NCI-H2029 (cell line): ENCODE measurements at regions not wholly inside any gene's neighbourhood (a gene's known extent, or its start where the extent isn't known, plus 50 kb on each side); places are given as distances from the start of the nearest gene placed in this dataset.

Experiments
- DNase-seq: peaks from one replicate; lab custom pipeline; 2025; lab: John Stamatoyannopoulos, UW

DNA sequence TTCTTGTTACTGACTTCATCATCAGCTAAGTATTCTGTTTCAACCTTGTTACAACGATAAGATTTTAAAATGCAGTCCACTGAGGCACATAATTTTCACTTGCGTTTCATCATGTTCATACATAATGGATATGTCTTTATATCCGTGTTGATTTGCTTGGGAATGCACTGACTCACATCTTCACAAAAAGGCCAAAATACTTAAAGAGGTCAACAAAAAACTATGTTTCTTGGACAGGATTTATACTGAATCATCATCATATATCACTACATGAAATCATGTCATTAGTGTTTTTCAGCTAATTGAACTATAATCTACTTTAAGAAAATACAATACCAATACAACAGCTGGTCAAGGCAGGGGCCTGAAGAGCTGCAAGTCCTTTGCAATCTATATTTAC is 324.5 kb upstream of the KLF6 start:
- DNase-seq = no peak

DNA sequence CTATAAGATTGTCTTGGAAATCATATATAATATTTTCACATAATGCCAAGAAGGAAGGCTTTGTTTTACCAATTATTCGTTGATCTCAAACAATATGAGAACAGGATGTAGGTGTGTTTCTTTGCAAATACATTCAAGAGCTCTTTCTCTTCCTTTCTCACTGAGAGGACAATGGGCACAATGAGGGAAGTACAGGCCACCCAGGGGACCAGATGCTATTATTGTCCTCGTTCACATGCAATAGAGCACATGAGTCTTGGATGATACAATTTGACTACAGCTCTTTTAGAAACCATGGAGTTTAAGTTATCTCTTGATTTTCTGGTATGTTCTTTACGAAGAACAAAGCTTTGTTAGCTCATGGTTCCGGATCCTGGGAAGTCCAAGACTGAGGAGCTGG is 323.7 kb upstream of the KLF6 start:
- no peak for DNase-seq

GRCh38 chr10:4107285-4107851 is 322.4 kb upstream of the KLF6 start:
- no peak for DNase-seq

- no peak for DNase-seq
Observed at GRCh38 chr10:4103603-4104002, 318.6 kb upstream of the KLF6 start.

DNA sequence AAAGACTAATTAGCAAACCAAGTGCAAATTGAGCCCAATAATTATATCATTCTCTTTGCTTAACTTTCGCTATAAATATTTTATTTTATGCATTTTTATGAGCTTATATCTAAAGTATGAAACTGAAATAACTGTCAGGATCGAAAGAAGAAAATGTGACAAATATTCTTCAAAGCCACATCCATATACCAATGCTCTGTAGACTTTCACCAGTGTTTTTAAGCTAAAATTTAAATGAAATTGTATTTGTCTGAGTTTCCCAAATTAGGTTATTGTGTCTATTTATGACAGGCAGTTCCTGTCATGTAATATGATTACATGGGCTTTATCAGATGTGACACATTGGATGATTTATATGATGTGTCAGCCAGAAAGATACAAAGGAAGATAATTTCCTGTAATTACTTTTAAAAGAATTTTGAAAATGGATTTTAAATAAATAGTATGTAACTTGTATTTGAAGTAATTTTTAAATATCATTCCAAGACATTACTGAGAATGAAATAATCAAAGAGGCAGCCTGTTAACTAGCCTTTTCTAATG is 317.9 kb upstream of the KLF6 start:
- no peak for DNase-seq

GRCh38 chr10:4101918-4102654 is 317.1 kb upstream of the KLF6 start:
- no peak for DNase-seq

DNA sequence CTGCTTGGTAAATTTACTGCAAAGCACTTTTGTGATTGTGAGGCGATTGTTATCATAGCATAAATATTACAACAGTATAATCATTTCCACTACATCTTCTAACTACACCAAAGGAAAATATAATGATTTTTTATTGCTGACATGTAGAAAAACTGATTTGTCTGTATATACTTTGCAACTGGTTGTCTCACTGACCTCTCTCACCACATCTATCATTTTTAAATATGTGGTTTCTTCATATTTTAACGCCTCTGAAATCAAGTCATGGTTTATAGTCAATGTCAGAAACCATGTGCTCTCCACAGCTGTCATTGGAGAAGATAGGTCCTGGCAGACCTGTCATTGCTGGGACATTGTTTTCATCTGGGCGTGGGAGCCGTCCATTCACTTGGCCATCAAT is 315.4 kb upstream of the KLF6 start:
- DNase-seq = no peak

- DNase-seq = no peak
Observed at GRCh38 chr10:4099202-4099601, 314.2 kb upstream of the KLF6 start.

GRCh38 chr10:4095166-4095917 is 310.3 kb upstream of the KLF6 start:
- DNase-seq = no peak

GRCh38 chr10:4094751-4095150 is 309.7 kb upstream of the KLF6 start:
- DNase-seq = no peak

- no peak for DNase-seq
Observed at GRCh38 chr10:4093438-4093837, 308.4 kb upstream of the KLF6 start.

DNA sequence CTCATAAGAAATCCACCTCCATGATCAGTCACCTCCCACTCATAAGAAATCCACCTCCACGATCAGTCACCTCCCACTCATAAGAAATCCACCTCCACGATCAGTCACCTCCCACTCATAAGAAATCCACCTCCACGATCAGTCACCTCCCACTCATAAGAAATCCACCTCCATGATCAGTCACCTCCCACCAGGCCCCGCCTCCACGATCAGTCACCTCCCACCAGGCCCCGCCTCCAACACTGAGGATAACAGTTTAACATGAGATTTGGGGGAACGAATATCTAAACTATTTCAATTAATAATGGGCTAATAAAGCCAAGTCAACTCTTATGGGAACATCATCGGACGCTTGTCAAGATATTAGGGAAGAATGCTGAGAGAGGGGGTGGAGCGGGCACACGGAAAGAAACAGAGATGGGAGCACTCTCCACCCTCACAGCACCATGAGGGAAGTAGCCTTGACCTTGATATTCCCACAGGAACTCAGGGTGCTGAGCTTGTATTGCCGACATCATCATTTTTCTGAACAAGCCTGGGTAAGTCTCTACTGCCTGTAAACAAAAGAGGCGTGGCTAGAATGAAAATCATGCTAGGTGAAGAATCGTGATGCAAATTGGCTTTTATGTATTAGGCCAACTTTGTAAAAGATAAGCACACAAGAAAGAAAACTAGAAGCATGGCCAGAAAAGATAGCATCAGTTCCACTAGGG is 303.5 kb upstream of the KLF6 start:
- no peak for DNase-seq

DNA sequence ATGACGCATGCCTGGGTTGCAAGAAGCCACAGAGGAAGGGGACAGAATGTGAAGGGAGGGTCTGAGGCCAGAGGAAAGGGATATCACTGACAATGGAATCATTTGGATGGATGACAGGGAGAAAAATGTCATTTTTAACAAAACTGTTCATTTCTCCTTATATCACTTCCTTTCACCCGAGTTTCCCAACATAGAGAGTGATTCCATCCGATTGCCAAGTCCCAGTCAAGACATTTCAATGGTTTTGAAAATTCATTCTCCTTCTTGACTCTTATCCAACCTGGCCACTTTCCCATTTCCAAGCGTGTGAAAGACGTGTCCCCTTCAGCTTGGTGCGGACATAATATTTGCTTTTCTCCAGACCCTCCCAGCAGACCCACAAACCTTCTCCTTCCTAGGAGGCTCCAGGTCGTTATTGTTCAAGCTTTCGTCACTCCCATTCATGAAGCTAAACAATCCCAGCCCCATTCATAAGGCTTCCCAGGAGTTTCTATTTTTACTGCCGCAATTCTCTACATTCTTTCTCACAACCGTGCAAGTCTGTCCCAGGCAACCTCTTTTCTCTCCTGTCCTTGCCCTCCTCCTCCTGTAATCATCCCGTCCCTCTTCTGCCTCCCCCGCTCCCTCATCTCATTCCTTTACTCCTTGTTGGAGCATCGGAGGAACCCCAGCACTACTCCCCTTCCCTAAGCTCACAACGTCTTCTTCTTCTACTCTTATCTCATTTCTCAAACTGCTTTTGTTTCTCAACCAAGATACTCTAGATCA is 301.3 kb upstream of the KLF6 start:
- no peak for DNase-seq

- DNase-seq = no peak
Observed at GRCh38 chr10:4083509-4084003, 298.5 kb upstream of the KLF6 start.

DNA sequence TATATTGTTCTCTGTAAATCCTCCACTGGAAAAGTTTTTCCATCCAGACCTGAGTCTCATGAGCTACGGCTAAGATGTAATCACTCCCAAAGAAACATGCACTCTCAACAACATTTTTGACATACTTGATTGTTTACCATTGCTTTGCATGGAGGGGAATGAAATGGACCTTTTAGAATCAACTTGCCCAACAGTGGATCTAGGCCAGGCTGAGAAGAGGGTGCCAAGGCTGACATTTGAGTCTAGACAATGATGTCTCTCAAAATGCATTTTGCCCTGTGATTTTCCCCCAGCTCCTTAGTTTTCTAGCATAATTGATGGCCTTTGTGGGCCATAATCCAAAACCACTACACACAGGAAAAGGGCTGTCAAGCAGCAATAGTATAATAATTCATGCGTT is 297.9 kb upstream of the KLF6 start:
- DNase-seq = no peak

- DNase-seq = no peak
Observed at GRCh38 chr10:4081685-4082111, 296.7 kb upstream of the KLF6 start.

DNA sequence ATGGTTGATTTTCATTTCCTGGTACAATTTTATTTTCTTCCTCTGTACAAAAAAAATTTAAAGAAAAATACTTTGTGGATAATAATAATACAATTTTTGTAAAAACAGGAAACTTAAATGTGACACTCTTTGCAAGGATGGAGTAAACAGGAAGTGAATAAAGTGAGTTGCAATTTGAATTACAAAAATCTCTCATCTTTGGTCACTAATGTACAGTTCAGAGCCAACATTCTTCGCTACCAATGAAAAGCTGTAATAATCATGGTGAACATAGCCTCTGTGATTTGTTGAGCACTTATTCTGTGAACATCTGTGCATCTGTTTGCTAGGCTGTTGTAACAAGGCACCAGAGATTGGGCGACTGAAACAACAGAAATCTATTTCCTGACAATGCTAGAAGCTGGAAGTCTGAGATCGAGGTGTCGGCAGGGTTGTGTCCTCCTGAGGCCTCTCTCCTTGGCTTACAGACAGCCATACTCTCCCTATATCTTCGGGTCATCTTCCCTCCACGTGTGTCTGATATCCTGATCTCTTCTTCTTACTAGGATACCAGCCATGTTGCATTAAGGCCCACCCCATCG is 295.3 kb upstream of the KLF6 start:
- DNase-seq = no peak

DNA sequence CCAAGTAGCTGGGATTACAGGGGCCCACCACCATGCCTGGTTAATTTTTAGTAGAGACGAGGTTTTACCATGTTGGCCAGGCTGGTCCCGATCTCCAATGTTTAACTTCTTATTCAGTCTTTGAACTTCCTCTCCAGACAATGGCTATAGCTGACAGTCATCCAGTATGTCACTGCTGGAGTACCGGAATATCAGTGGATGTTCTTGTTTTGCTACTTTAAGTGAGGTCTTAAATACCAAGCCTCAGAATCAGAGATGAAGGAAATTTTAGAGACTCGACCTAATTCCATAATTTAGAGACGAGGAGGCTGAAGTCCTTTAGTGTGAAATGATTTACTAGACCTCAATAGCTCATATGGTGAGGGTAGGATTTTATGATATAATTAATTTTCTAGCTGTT is 294.8 kb upstream of the KLF6 start:
- no peak for DNase-seq

GRCh38 chr10:4077804-4078203 is 292.8 kb upstream of the KLF6 start:
- DNase-seq = no peak

DNA sequence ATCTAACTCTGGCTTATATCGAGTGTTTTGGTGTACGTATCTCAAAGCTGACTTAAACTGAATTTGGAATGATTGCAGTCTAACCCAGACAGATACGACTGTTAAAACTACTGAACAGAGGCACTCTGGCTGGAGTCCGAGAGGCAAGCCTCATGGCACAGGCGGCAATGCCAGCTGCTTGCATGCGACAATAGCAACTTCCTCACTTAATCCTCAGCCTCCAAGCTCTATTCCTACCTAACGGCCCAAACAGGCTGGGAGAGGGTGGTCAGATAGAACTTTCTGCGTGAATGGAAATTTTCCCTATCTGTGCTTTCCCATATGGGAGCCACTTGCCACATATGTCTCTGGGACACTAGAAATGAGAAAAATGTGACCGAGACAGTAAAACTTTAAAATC is 292.0 kb upstream of the KLF6 start:
- no peak for DNase-seq

DNA sequence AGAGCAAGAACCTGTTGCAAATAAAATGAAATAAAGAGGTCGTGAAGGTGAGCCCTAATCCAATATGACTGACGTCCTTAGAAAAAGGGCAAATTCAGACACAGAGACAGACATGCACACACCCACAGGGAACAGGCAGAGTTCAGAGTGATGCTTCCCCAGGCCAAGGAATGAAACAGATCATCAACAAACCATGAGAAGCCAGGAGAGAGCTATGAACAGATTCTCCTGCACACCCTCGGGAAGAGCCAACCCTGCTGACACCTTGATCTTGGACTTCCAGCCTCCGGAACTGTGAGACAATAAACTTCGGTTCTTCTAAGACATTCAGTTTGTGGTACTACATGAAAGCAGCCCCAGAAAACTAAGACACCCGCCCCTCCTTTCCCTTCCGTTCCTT is 290.4 kb upstream of the KLF6 start:
- no peak for DNase-seq
